Common myeloid progenitor, CD34-positive (primary cell): ENCODE measurements at regions not wholly inside any gene's neighbourhood (a gene's known extent, or its start where the extent isn't known, plus 50 kb on each side); places are given as distances from the start of the nearest gene placed in this dataset.

Experiments
- CTCF ChIA-PET: fragments of 350-600 bp; sonication (Branson Sonifier 250); formaldehyde crosslinking; loops from one replicate; lab custom pipeline; 2021; ENCODE audit warnings: antibody characterized with exemption; lab: Charles Lee
- POLR2A ChIA-PET: fragments of 350-600 bp; sonication (Branson Sonifier 250); formaldehyde crosslinking; loops from one replicate; lab custom pipeline; 2021; ENCODE audit warnings: antibody characterized with exemption; lab: Charles Lee
- DNase-seq, 3 donors: peaks; one replicate each; pipeline versions ENCODE4 v3.0.0 to v3.0.0-alpha.2; 2013
- H3K27ac ChIP-seq, 2 experiments: 1 replicate in 1 of 2; 2 replicates in 1 of 2; pipeline ENCODE4 v1.7.0; 2013; ENCODE audit warnings: inconsistent platforms in 2 of 2, low read length in 2 of 2, mild to moderate bottlenecking in 2 of 2, low read depth in 1 of 2, moderate library complexity in 1 of 2; ENCODE audit not compliant: severe bottlenecking in 2 of 2, insufficient read depth in 1 of 2, poor library complexity in 1 of 2
- H3K27me3 ChIP-seq, 5 experiments: replicated peaks in 2 of 5; 1 replicate in 3 of 5; 2 replicates in 2 of 5; pipeline versions ENCODE4 v1.6.1 to v1.7.0; 2013; ENCODE audit warnings: low read length in 4 of 5, mild to moderate bottlenecking in 2 of 5, moderate library complexity in 2 of 5, inconsistent platforms in 1 of 5; ENCODE audit not compliant: insufficient read depth in 5 of 5, control insufficient read depth in 4 of 5
- H3K36me3 ChIP-seq, 4 experiments: 1 replicate in 2 of 4; 2 replicates in 2 of 4; pipeline versions ENCODE4 v1.6.1 to v1.7.0; 2013; ENCODE audit warnings: low read length in 3 of 4, control low read depth in 1 of 4, mild to moderate bottlenecking in 1 of 4; ENCODE audit not compliant: control insufficient read depth in 4 of 4, insufficient read depth in 4 of 4
- H3K4me1 ChIP-seq, 4 experiments: 1 replicate in 3 of 4; 2 replicates in 1 of 4; pipeline versions ENCODE4 v1.6.1 to v1.7.1; 2013; ENCODE audit warnings: low read length in 3 of 4, mild to moderate bottlenecking in 3 of 4, control low read depth in 1 of 4, inconsistent platforms in 1 of 4, moderate library complexity in 1 of 4; ENCODE audit not compliant: control insufficient read depth in 4 of 4, insufficient read depth in 4 of 4; ENCODE audit errors: control extremely low read depth in 1 of 4
- H3K4me3 ChIP-seq, 7 experiments: 1 replicate in 4 of 7; 2 replicates in 3 of 7; pipeline versions ENCODE4 v1.5.1 to v1.7.0; 2013; ENCODE audit warnings: mild to moderate bottlenecking in 7 of 7, low read length in 6 of 7, moderate library complexity in 6 of 7, inconsistent platforms in 2 of 7, low read depth in 2 of 7, control low read depth in 1 of 7; ENCODE audit not compliant: insufficient read depth in 4 of 7, control insufficient read depth in 1 of 7; ENCODE audit errors: extremely low read depth in 1 of 7
- H3K9me3 ChIP-seq, 5 experiments: 1 replicate in 4 of 5; 2 replicates in 1 of 5; pipeline versions ENCODE4 v1.6.1 to v1.7.1; 2013; ENCODE audit warnings: low read length in 4 of 5, mild to moderate bottlenecking in 2 of 5, inconsistent platforms in 1 of 5, low read depth in 1 of 5, moderate library complexity in 1 of 5; ENCODE audit not compliant: control insufficient read depth in 4 of 5, insufficient read depth in 2 of 5; ENCODE audit errors: control extremely low read depth in 1 of 5
- WGBS: methylation state at CpG from one replicate; pipeline ENCODE4 v1.1.5; 2013; ENCODE audit not compliant: insufficient coverage; 5-methylcytosine and 5-hydroxymethylcytosine counted together

DNA sequence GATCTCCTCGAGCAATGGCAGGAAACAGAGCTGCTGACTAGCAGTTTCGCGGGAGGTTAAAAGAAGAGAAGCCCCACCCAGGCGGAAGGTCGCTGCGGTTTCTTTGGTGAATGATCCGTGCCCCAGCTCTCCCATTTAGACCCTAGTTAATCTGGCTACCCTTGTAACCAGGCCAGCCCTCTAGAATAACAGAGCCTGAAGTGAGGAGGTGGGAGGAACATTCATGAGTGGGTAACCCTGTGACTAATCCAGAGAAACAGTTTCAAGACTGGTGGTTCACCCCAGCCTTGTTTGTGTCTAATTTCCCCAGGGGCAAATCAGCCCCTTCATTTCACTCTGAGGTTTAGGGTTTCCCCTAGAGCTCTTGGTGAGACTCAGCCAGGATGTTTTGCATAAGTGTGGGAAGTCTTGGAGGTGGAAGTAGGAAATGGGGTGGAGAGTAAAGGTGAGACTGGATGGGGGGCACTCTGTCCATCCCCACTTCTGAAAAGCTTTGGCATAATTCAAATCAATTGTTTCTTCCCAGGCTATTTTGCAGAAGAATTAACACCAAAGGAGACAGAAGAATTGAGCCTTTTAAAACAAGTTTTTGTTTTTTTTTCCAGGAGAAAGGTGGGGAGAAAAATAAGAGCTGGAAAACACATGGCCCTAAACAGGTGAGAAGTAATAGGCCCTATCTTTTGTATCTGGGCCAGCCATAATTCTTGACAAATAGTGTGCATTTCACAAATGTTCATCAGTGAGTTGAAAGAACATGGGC, 303.1 kb downstream of the RPLP1 start:
- CTCF ChIA-PET: interaction anchor here (0.9 to 1.9 kb wide), 5 partner anchors 11 to 175 kb away, joined by 3 to 7 read pairs (median 5); no protein-coding TSS in a partner anchor
- peak; percentile 65 to 89 (median 87) for DNase-seq
- Histone ChIP-seq H3K4me1 (peaks cover 40 to 56% (median 46%) of the 10 kb centered on the region in 4 experiments), H3K27me3 (no peaks in the 10 kb centered on the region), H3K27ac (no peak overlapping the region), H3K9me3 (peaks cover 0 to 13% (median 0%) of the 10 kb centered on the region in 5 experiments), H3K4me3 (no peak overlapping the region), H3K36me3 (no peaks in the 10 kb centered on the region)
- POLR2A ChIA-PET: no interaction called here
- WGBS: 0% methylated on average over 7 of the region's 7 CpGs

DNA sequence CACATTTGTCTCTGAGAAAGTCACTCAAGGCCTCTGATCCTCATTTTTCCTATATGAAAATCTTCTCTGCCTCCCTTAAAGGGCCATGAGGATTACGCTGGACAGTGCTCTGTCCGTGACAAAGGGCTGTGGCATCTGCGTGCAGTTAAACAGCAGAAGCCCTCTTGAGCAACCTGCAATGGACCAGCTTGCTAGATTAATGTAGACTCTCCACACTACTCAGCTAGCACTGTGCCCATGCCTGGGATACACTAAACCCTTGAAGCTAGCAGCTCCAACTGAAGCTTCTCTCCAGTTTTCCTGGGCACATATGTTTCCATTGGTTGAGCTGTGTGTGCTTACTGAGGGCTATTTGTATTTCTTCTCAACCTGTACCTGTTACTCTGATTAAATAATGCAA, 303.8 kb downstream of the RPLP1 start:
- no peak for DNase-seq
- Histone ChIP-seq H3K4me3 (no peak overlapping the region), H3K9me3 (peaks cover 0 to 10% (median 0%) of the 10 kb centered on the region in 5 experiments), H3K4me1 (peaks cover 47 to 63% (median 52%) of the 10 kb centered on the region in 4 experiments), H3K27ac (no peak overlapping the region), H3K27me3 (no peaks in the 10 kb centered on the region), H3K36me3 (no peaks in the 10 kb centered on the region)
- 100% methylated on average over 3 of the region's 3 CpGs for WGBS
- ChIA-PET POLR2A (no interaction called here), CTCF (interaction anchor here (1.6 to 1.9 kb wide), 2 partner anchors 11 to 49 kb away, joined by 6 to 7 read pairs; no protein-coding TSS in a partner anchor)

DNA sequence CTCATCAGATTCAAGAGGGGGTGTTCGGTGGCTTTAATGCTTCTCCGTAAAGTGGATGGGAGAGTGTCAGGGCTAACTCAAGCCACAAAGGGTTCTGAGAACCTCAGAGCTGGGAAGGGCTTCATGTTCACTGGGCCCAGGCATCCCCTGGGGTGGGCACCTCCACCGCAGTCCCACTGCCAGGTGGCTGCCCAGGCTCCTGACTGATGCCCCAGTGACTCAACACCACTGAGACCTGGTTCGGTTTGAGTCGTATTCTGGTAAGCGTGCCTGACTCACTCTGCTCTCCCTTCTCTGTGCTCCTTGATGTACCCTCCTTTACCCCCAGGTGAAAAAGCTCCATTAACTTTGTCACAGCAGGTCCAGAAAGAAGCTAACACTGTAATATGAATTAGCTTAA, 304.6 kb downstream of the RPLP1 start:
- H3K4me1 ChIP-seq: peaks cover 49 to 69% (median 56%) of the 10 kb centered on the region in 4 experiments
- 96% methylated on average over 6 of the region's 6 CpGs for WGBS
- H3K36me3 ChIP-seq: no peaks in the 10 kb centered on the region
- peak in 1 of 3 donors; percentile 23 for DNase-seq
- peaks cover 0 to 10% (median 0%) of the 10 kb centered on the region in 5 experiments for H3K9me3 ChIP-seq
- ChIA-PET POLR2A (no interaction called here), CTCF (interaction anchor here (0.7 to 1.9 kb wide), 3 partner anchors 10 to 339 kb away, joined by 3 to 7 read pairs (median 6); no protein-coding TSS in a partner anchor)
- no peaks in the 10 kb centered on the region for H3K27me3 ChIP-seq
- H3K27ac ChIP-seq: no peak overlapping the region
- H3K4me3 ChIP-seq: no peak overlapping the region

DNA sequence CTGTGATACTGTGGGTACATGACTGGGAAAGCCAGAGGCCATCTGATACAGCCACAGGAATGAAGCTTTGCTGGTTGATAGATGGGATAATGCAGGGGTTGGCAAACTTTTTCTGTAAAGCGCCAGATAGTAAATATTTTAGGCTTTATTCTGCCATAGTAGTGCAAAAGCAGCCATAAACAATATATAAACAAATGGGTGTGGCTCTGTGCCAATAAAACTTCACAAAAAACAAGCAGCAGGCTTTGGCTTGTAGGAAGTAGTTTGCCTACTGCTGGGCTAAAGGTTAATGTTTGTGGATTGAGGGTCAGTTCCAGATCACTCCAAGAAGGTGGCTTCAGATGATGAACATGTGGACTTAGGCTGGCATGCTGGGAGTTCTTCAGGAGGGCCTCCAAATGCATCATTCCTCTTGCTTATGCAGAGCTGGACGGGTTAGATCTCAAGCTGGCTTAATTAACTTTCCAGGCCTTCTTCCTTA, 305.7 kb downstream of the RPLP1 start:
- Histone ChIP-seq H3K4me3 (no peak overlapping the region), H3K27me3 (no peaks in the 10 kb centered on the region), H3K27ac (no peak overlapping the region), H3K4me1 (peaks cover 49 to 76% (median 59%) of the 10 kb centered on the region in 4 experiments), H3K36me3 (no peaks in the 10 kb centered on the region), H3K9me3 (peaks cover 0 to 6% (median 0%) of the 10 kb centered on the region in 5 experiments)
- ChIA-PET CTCF (interaction anchor here (1.4 kb wide), 1 partner anchor 37 kb away, joined by 3 read pairs; no protein-coding TSS in a partner anchor), POLR2A (interaction anchor here (0.6 kb wide), 1 partner anchor 194 kb away, joined by 3 read pairs; no protein-coding TSS in a partner anchor)
- peak; percentile 8 to 35 (median 34) for DNase-seq
- 78% methylated on average over 1 of the region's 2 CpGs for WGBS

DNA sequence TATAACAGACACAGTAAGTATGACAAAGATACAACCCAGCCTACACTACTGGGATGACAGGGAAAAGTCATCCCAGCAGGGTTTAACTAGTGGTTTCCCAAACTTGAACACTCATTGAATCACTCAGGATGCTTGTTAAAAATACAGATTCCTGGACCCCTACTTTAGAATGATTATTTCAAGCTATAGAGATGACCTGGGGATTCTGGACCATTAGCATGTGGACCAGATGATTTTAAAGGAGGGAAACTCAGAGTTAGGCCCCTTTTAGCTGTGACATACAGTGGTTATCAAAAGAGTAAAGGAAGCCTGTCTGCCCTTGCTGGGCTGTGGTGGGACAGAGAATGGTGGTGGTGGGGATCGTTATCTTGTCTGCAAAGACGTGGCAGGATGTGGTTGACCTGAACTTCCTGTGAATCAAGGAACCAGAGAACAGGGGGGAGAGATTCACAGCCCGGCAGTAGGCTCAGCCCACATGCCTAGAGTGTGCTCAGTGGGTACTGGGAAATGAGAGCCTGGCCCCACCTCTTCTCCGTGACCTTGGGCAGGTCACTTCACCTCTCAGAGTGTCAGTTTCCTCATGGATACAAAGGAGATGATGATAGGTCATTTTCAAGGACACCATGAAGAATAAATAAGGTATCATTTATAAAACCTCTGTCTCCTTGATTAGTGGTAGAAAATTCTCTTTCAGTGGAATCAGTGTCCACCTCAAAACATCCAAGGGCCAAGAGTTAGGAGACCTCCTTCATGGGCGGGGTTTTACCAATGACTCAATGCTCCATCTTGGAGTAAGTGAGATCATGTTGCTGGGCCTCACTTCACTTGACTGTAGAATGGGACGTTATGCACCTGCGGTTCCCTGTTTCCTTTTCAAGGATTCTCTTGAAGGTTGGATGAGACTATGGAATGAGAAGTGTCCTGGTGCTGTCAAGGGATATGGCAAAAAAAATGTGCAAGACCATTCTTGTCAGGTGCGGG, 306.5 kb downstream of the RPLP1 start:
- Histone ChIP-seq H3K27me3 (no peaks in the 10 kb centered on the region), H3K4me1 (peaks cover 49 to 76% (median 59%) of the 10 kb centered on the region in 4 experiments), H3K4me3 (no peak overlapping the region), H3K36me3 (no peaks in the 10 kb centered on the region), H3K9me3 (no peaks in the 10 kb centered on the region), H3K27ac (no peak overlapping the region)
- POLR2A ChIA-PET: no interaction called here
- WGBS: 0% methylated on average over 3 of the region's 8 CpGs
- CTCF ChIA-PET: interaction anchor here (1.1 to 1.8 kb wide), 4 partner anchors 26 to 182 kb away, joined by 3 to 5 read pairs (median 4); no protein-coding TSS in a partner anchor
- DNase-seq: peak; percentile 95 to 99 (median 99)

DNA sequence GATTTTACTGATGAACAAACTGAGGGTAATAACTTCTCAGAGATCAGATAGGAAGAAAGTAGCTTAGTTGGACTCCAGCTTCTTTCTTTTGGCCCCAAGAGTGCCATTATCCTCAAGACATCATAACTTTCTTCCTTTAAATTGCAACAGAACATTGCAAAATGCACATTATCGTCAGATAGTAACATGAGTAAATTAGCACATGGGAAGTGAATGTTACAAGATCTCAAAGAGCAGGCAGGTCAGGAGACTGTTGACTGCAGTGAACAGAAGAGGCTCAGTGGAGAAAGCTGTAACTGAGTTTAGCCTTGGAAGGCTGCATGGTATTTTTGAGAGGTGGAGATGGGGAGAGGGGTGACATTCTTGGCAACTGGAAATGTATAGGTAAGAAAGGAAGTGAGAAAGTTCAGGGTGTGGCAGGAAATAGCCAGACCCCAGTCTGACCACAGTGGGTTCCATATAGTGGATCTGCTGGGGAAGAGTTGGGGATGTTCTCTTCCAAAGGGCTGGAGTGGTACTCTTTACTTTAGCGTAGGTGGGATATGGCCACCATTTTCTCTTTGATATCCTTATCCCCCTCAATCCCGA, 307.7 kb downstream of the RPLP1 start:
- peak; percentile 4 to 49 (median 35) for DNase-seq
- Histone ChIP-seq H3K4me1 (peaks cover 40 to 66% (median 53%) of the 10 kb centered on the region in 4 experiments), H3K27me3 (no peaks in the 10 kb centered on the region), H3K27ac (no peak overlapping the region), H3K4me3 (peak overlapping the region in 1 of 7 experiments; percentile 50), H3K36me3 (no peaks in the 10 kb centered on the region), H3K9me3 (no peaks in the 10 kb centered on the region)
- WGBS: 0% methylated on average over 1 of the region's 3 CpGs
- ChIA-PET POLR2A (interaction anchor here (0.6 to 1.0 kb wide), 3 partner anchors 36 to 248 kb away, joined by 3 to 4 read pairs (median 3); no protein-coding TSS in a partner anchor), CTCF (interaction anchor here (1.0 to 1.8 kb wide), 4 partner anchors 38 to 183 kb away, joined by 3 to 4 read pairs (median 4); no protein-coding TSS in a partner anchor)
